ENCODE measurements at regions not wholly inside any gene's neighbourhood (a gene's known extent, or its start where the extent isn't known, plus 50 kb on each side); places are given as distances from the start of the nearest gene placed in this dataset.
"Not testable (repeated sequence)": the region's sequence is repeated elsewhere in the genome, so short reads cannot be mapped to it uniquely, and the experiment has no call there.

DNA sequence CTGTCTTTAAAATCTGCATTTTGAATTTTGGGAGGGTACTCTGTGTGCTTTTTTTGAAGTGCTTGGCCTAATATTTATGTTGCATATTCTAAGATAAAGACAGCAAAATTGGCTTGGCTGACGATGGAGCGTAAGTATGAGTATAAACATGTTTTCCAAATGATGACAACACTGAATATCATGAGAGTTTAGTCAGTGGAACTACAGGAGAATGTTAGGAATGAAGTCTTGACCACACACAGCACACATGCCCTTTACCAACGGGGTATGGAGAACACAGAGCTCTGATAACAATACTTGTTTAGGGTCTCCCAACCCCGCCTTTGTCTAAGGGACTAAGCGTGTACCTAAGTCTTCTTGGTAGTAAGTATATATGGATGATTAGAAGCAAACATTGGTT lies 253.9 kb upstream of the FZD8 start:
- DNase-seq (ENCODE audit: low read depth) = peak; percentile 36

DNA sequence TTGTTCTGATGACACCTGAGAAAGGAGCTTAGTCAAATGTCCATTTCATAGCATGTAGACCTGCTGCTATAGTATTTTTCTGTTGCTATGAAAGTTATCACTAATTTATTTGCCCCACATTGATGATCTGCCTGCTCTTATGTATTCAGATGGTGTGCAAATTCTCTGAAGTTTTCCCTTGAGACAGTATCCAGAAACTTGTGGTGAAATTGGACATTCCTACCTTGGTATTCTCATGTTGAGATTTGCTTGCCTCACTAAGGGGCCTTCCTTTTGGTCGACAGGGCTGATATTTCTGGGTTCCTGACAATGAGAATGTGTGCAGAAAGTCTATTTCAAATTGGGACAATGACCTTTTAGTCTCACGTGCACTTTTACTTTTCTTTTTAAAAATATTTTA lies 253.2 kb upstream of the FZD8 start:
- DNase-seq (ENCODE audit: low read depth) = no peak

GRCh38 chr10:35892526-35892925 lies 250.4 kb upstream of the FZD8 start:
- DNase-seq (ENCODE audit: low read depth) = no peak

GRCh38 chr10:35890676-35891495 lies 248.8 kb upstream of the FZD8 start:
- DNase-seq (ENCODE audit: low read depth) = peak; percentile 21

DNA sequence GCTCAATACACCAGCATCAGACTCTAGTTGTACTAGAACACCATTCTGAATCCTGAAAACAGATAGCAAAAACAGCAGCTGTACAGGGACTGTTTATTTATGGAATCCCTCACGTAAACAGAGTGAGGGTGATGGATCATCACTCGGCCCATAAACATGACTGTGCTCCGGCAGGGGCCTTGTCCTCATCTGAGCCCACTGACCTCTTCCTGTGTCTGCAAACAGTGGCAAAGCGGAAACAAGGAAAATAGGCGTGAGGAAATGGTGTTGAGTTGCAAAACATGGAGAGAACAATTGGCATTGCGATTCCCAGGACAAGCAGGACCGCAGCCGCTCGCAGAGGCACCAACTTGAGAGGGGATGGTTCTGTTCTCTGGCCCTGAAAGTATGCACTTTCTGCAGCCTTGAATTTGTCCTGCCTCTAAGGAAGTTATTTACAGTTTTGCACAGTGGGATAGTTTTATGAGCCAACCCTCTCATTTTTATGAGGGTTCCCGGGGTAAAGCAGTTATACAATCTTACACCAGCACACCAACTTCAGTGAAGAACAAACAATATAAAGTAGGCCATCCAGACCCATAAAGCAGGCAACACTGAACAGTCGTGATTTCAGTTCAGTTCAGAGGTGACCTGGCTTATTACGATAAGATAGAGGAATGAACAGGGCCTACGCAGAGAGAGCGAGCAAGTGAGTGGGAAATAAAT lies 248.0 kb upstream of the FZD8 start:
- peak; percentile 42 for DNase-seq (ENCODE audit: low read depth)

DNA sequence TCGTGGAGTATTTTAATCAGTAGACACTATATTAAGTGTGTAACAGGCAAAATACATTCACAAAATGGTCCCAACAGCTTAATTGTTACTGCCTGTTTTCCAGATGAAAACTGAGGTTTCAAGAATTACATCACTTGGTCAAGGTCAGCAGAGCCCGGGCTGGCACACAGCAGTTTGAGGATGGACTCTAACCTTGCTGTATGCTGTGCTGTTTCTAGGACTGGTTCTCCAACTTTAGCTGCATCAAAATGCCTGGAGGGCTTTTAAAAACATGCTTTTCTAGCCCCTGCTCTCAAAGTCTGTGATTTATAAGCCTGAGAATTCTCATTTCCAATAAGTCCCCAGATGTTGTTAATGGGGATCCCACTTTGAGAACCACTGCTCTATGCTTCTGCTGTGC lies 247.1 kb upstream of the FZD8 start:
- DNase-seq (ENCODE audit: low read depth) = no peak

- DNase-seq (ENCODE audit: low read depth) = no peak
Measured at GRCh38 chr10:35888400-35888799, 246.3 kb upstream of the FZD8 start.

GRCh38 chr10:35887685-35888084 lies 245.6 kb upstream of the FZD8 start:
- DNase-seq (ENCODE audit: low read depth) = no peak

DNA sequence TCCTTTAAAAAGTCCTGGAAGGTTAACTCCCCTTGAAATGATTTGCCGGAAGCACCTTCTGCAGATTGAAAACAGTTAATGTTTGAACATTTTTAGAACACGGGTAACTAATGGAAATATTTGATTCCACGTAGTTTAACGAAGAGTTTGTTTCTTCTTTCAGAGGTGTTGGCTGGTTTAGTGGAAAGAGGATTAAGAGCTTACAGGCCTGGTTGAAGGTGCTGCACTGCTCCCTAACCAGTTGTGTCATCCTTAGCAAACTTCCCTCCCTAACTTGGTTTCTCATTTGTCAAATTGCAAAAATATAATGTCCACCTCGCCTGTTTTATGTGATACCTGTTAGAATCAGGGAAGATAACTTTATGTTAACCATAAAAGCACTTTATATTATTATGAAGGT lies 243.0 kb upstream of the FZD8 start:
- no peak for DNase-seq (ENCODE audit: low read depth)

GRCh38 chr10:35884657-35885071 lies 242.6 kb upstream of the FZD8 start:
- DNase-seq (ENCODE audit: low read depth) = no peak

- DNase-seq (ENCODE audit: low read depth) = no peak
Measured at GRCh38 chr10:35882422-35883150, 240.5 kb upstream of the FZD8 start.

DNA sequence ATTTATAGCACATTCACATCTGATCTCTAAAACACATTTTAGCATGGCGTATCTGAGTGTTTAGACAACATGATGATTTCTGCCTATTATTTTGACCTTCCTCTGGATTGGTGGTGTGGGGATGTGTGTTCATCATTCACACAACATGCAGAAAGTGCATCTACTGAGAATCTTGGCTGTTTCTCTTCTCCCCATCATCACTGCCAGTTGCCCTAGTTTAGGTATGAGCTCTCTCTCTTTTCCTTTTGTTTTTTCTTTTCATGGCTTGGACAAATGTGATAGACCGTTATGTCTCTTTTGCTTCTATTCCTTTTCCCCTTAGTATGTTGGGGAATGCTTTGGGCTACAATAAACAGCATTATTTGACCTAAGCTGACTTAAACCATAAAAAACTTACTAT lies 239.2 kb upstream of the FZD8 start:
- no peak for DNase-seq (ENCODE audit: low read depth)

GRCh38 chr10:35876248-35876647 lies 234.2 kb upstream of the FZD8 start:
- DNase-seq (ENCODE audit: low read depth) = peak; percentile 65

DNA sequence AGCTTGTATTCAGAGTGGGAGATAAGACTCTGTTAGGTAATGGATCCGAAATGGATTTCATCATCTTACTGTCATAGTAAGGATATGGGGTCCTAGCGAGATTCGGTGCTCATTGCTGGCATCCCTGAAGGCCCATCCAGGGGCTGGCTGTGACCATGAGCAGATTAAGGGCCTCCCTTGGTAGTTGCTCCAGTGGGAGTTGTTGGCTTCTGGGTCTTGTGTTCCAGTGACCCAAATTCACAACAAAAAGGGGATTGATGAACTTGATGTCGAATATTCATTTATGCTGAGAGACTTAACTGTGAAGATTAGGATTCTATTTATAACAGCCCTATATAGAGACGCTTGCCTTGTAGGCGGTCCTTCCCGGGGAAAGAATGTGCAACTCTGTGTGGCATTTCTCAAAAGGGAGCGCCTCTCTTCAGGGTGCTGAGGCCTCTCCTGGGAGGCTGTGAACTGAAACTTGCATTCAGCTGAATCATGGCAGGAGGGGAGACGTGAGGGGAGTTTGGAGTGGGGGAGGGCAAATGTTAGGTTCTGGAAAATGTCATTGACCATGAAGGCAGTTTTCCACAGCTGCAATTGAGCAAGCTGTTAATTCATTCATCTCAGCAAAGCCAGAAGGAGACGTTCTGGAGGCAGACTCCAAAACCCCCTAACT lies 233.1 kb upstream of the FZD8 start:
- DNase-seq (ENCODE audit: low read depth) = no peak

- no peak for DNase-seq (ENCODE audit: low read depth)
Measured at GRCh38 chr10:35874311-35875015, 232.4 kb upstream of the FZD8 start.

- no peak for DNase-seq (ENCODE audit: low read depth)
Measured at GRCh38 chr10:35872671-35873070, 230.6 kb upstream of the FZD8 start.

DNA sequence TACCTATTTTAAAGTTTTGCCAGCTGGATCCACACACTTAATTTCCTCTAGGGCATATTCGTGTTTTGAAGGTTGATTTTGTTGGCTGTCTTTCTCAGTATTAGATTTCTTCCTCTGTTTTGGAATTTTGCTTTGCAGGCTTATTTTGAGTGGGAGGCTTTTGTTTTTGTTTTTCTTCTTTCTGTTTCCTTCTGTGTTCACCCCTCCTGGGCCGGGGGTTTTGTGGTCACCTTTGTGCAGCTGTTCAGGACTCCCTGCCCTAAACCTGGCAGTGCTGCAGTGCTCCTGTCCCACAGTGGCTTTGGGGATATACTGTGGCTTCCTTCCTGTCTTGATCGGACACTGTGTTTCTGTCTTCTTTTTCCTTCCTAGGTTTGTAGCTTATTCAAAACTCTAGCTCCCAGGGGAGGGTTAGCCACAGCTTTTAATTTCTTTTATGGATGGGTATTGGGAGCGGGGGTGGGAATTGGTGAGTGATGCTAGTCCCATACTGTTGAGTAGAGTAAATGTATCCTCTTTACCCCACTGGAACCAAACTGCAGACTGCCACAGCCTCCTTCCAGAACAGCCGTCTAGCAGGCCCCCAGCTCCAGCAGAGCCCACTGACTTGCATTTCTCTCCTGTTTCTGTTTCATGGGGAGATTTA lies 228.7 kb upstream of the FZD8 start:
- DNase-seq (ENCODE audit: low read depth) = no peak

DNA sequence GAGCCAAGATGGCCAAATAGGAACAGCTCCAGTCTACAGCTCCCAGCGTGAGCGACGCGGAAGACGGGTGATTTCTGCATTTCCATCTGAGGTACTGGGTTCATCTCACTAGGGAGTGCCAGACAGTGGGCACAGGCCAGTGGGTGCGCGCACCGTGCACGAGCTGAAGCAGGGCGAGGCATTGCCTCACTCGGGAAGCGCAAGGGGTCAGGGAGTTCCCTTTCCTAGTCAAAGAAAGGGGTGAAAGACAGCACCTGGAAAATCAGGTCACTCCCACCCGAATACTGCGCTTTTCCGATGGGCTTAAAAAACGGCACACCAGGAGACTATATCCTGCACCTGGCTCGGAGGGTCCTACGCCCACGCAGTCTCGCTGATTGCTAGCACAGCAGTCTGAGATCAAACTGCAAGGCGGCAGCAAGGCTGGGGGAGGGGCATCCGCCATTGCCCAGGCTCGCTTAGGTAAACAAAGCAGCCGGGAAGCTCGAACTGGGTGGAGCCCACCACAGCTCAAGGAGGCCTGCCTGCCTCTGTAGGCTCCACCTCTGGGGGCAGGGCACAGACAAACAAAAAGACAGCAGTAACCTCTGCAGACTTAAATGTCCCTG lies 216.7 kb upstream of the FZD8 start:
- DNase-seq (ENCODE audit: low read depth) = not testable (repeated sequence)

- no peak for DNase-seq (ENCODE audit: low read depth)
Measured at GRCh38 chr10:35857860-35858259, 215.8 kb upstream of the FZD8 start.

DNA sequence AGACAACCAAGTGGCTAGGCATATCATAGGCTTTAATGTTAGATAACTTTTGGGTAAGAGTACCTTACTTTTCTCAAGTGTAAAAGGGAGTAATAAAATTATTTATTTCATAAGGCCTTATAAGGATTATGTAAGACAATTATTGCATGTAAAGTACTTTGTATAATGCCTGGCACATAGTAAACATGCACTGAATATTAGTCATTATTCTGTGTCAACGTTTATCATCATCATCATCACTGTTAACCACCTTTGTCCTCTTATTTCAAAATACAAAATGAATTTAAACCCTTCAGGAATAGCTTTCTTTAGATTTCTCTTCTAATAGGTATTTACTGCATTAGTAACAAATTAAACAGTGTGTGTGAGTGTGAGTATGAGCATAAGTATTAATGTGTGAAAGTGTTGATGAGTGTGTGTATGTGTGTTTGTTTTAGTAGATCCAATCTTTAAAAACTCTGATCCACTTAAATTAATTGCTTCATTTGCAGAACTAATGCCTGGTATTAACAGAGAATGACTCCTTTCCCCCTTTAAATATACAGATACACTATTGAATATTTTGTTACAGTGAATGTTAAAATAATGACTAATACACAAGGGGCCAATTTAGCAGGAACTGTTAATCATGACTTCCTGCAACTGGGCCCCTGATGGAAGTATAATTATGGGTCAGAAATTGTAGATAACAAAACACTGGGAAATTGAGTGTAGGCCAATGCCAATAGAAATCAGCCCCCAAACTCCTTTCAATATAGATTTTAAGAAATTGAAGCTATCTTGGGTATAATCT lies 213.3 kb upstream of the FZD8 start:
- no peak for DNase-seq (ENCODE audit: low read depth)
